Activated CD8-positive, alpha-beta T cell treated with anti-CD3 and anti-CD28 coated beads for 36 hours (primary cell): ENCODE measurements at regions not wholly inside any gene's neighbourhood (a gene's known extent, or its start where the extent isn't known, plus 50 kb on each side); places are given as distances from the start of the nearest gene placed in this dataset.
A peak's percentile ranks its signal among the peaks of the same experiment; 100 is the strongest.

Experiments
- ATAC-seq: fragments of 200-7000 bp; cut with Tn5 transposase; one replicate; pipeline ENCODE4 v1.10.0; 2021; ENCODE audit warnings: mild to moderate bottlenecking, moderate library complexity
- CTCF ChIA-PET: fragments of 350-600 bp; sonication (Branson Sonifier 250); formaldehyde crosslinking; loops from one replicate; lab custom pipeline; 2021; ENCODE audit warnings: antibody characterized with exemption; lab: Charles Lee
- POLR2A ChIA-PET: fragments of 350-600 bp; sonication (Branson Sonifier 250); formaldehyde crosslinking; loops from one replicate; lab custom pipeline; 2021; ENCODE audit warnings: antibody characterized with exemption; lab: Charles Lee
- DNase-seq: peaks from one replicate; pipeline ENCODE4 v3.0.0-alpha.2; 2020
- H3K27ac Mint-ChIP-seq: one replicate; pipeline ENCODE4 v1.8.0; 2021; ENCODE audit warnings: mild to moderate bottlenecking, mixed read lengths
- H3K27me3 Mint-ChIP-seq: one replicate; pipeline ENCODE4 v1.8.0; 2021; ENCODE audit warnings: mixed read lengths
- H3K36me3 Mint-ChIP-seq: one replicate; pipeline ENCODE4 v1.8.0; 2021; ENCODE audit warnings: low read depth, mixed read lengths
- H3K4me1 Mint-ChIP-seq: one replicate; pipeline ENCODE4 v1.8.0; 2021; ENCODE audit warnings: low read depth, mixed read lengths
- H3K4me3 Mint-ChIP-seq: one replicate; pipeline ENCODE4 v1.8.0; 2021; ENCODE audit warnings: mild to moderate bottlenecking, moderate library complexity, mixed read lengths
- H3K9me3 Mint-ChIP-seq: one replicate; pipeline ENCODE4 v1.8.0; 2021; ENCODE audit warnings: mixed read lengths
- intact Hi-C: fragments of 100-400 bp; cut with micrococcal nuclease; formaldehyde crosslinking; loops from one replicate; pipeline ENCODE4 v1.10.0; 2022
- TF ChIP-seq, protein P1 (sequence below): fragments of 200-600 bp; IDR thresholded peaks from one replicate; pipeline ENCODE4 v1.8.0; 2022; ENCODE audit warnings: antibody characterized with exemption, mild to moderate bottlenecking

DNA sequence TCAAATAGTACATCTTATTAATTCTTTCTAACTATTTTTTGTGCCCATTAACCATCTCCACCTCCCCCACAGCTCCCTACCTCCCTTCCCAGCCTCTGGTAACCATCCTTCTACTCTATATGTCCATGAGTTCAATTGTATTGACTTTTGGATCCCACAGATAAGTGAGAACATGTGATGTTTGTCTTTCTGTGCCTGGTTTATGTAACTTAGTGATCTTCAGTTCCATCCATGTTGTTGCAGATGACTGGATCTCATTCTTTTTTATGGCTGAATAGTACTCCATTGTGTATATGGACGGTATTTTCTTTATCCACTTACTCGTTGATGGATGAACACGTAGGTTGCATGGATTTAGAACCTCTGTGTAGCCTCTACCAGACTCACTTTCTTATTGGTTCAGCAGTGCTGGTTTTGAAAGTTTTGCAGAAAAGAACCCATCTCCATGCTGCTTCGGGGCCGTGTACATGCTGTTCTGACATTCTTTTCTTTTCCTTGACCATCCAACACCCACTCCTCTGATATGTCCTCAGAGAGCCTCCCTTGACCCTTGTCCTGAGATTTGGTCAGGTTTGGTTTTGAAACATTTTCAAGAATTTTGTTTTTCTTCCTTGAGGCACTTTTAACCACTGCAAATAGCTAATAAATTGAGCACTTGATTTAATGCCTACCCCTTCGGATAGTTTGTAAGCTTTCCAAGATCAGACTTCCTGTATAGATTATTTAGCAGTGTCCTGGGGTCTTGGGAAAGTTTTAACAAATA, 231.2 kb upstream of the ZFP64 start:
- Mint-ChIP-seq H3K4me3 (no peak overlapping the region), H3K36me3 (no peaks in the 10 kb centered on the region), H3K4me1 (no peaks in the 10 kb centered on the region), H3K27me3 (no peaks in the 10 kb centered on the region), H3K9me3 (peaks cover 11% of the 10 kb centered on the region), H3K27ac (no peak overlapping the region)
- ChIA-PET POLR2A (interaction anchor here (1.0 kb wide), 1 partner anchor 13 kb away, joined by 3 read pairs; no protein-coding TSS in a partner anchor), CTCF (no interaction called here)
- DNase-seq (no peak), ATAC-seq (no peak)
- intact Hi-C loops = no loop called here
- TF ChIP-seq, protein P1, sequence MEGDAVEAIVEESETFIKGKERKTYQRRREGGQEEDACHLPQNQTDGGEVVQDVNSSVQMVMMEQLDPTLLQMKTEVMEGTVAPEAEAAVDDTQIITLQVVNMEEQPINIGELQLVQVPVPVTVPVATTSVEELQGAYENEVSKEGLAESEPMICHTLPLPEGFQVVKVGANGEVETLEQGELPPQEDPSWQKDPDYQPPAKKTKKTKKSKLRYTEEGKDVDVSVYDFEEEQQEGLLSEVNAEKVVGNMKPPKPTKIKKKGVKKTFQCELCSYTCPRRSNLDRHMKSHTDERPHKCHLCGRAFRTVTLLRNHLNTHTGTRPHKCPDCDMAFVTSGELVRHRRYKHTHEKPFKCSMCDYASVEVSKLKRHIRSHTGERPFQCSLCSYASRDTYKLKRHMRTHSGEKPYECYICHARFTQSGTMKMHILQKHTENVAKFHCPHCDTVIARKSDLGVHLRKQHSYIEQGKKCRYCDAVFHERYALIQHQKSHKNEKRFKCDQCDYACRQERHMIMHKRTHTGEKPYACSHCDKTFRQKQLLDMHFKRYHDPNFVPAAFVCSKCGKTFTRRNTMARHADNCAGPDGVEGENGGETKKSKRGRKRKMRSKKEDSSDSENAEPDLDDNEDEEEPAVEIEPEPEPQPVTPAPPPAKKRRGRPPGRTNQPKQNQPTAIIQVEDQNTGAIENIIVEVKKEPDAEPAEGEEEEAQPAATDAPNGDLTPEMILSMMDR = no peak

DNA sequence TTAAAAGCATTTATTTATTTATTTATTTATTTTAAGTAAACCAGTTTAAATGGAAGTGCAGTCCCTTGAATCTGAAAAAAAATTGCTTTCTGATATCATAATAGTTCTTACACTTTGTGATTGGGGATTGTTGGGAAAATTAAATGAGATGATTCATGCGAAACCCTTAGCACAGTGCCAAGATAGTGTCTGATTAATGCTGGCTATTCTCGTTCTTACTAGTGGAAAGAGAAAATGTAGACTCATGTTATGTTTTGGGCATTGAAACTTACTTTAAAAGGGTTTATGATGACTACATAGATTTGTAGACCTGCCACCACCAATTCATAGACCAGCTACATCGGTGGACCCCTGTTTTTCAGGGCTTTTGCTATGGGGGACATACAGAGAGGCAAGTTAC, 229.2 kb upstream of the ZFP64 start:
- intact Hi-C loops = no loop called here
- H3K4me3 Mint-ChIP-seq = no peak overlapping the region
- CTCF ChIA-PET = no interaction called here
- no peaks in the 10 kb centered on the region for H3K4me1 Mint-ChIP-seq
- TF ChIP-seq, protein P1 = no peak
- ATAC-seq (no peak), DNase-seq (no peak)
- no peaks in the 10 kb centered on the region for H3K27me3 Mint-ChIP-seq
- peaks cover 11% of the 10 kb centered on the region for H3K9me3 Mint-ChIP-seq
- H3K36me3 Mint-ChIP-seq = no peaks in the 10 kb centered on the region
- POLR2A ChIA-PET = no interaction called here
- no peak overlapping the region for H3K27ac Mint-ChIP-seq

DNA sequence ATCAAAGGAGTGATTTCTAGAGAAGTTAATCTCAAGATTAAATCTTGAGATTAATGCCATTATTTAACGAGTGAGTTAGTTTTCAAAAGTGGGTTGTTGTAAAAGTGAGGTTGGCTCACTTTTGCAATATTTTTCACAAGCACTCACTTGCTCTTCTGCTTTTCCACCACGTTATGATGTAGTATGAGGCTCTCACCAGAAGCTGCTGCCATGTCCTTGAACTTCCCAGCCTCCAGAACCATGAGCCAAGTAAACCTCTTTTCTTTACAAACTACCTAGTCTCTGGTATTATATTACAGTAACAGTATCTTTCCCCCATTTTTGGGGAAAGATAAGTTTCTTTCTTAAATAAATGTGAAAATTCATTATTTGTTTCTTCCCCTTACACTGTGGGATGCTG, 227.6 kb upstream of the ZFP64 start:
- Mint-ChIP-seq H3K9me3 (peaks cover 10% of the 10 kb centered on the region), H3K27me3 (no peaks in the 10 kb centered on the region), H3K36me3 (no peaks in the 10 kb centered on the region), H3K4me1 (no peaks in the 10 kb centered on the region), H3K27ac (no peak overlapping the region), H3K4me3 (no peak overlapping the region)
- DNase-seq (no peak), ATAC-seq (no peak)
- TF ChIP-seq, protein P1 = no peak
- ChIA-PET POLR2A (no interaction called here), CTCF (no interaction called here)
- intact Hi-C loops = no loop called here

DNA sequence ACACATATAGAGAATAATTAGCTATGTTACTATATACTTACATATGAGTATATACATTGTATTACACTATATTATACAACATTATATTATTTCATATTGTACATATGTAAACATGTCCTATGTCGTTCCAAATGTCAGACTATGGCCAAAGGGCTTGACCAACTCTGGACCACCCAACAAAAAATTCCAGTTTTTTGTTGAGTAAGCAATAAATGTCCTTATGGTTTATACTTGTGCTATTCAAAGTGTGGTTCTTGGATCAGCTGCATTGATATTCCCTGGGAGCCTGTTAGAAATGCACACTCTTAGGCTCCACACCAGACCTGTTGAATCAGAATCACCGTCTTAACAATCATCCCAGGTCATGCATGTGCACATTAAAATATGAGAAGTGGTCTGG, 225.4 kb upstream of the ZFP64 start:
- ChIA-PET CTCF (no interaction called here), POLR2A (interaction anchor here (1.3 kb wide), 1 partner anchor 49 kb away, joined by 3 read pairs; no protein-coding TSS in a partner anchor)
- ATAC-seq (no peak), DNase-seq (no peak)
- intact Hi-C loops = no loop called here
- H3K27ac Mint-ChIP-seq = no peak overlapping the region
- TF ChIP-seq, protein P1 = no peak
- peaks cover 8% of the 10 kb centered on the region for H3K36me3 Mint-ChIP-seq
- H3K27me3 Mint-ChIP-seq = no peaks in the 10 kb centered on the region
- peaks cover 23% of the 10 kb centered on the region for H3K9me3 Mint-ChIP-seq
- no peak overlapping the region for H3K4me3 Mint-ChIP-seq
- peaks cover 10% of the 10 kb centered on the region for H3K4me1 Mint-ChIP-seq

DNA sequence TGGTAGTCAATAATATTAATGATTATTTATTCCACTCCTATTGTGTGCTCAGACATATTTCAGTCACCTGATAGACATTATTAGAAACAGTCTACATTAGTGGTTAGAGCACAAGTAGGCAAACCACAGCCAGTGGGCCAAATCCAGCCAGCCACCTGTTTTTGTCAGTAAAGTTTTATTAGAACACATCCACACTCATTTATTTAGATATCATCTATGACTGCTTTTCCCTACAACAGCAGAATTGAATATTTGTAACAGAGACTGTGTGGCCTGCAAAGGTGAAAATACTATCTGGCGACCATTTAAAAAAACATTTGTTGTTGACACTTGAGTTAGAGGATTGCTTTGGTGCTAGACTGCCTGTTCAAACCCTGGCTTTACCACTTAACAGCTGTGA, 220.0 kb upstream of the ZFP64 start:
- peaks cover 43% of the 10 kb centered on the region for H3K4me1 Mint-ChIP-seq
- intact Hi-C loops = no loop called here
- no peak overlapping the region for H3K4me3 Mint-ChIP-seq
- H3K9me3 Mint-ChIP-seq = peaks cover 19% of the 10 kb centered on the region
- H3K36me3 Mint-ChIP-seq = peaks cover 8% of the 10 kb centered on the region
- ChIA-PET POLR2A (no interaction called here), CTCF (interaction anchor here (1.0 kb wide), 1 partner anchor 31 kb away, joined by 3 read pairs; no protein-coding TSS in a partner anchor)
- DNase-seq (no peak), ATAC-seq (no peak)
- H3K27me3 Mint-ChIP-seq = no peaks in the 10 kb centered on the region
- TF ChIP-seq, protein P1 = no peak
- peak overlapping the region; percentile 49 for H3K27ac Mint-ChIP-seq
